OCI-M2 (cell line): ENCODE measurements at regions not wholly inside any gene's neighbourhood (a gene's known extent, or its start where the extent isn't known, plus 50 kb on each side); places are given as distances from the start of the nearest gene placed in this dataset.

Experiments
- DNase-seq: peaks from one replicate; lab custom pipeline; 2025; ENCODE audit not compliant: unreplicated experiment; lab: John Stamatoyannopoulos, UW

DNA sequence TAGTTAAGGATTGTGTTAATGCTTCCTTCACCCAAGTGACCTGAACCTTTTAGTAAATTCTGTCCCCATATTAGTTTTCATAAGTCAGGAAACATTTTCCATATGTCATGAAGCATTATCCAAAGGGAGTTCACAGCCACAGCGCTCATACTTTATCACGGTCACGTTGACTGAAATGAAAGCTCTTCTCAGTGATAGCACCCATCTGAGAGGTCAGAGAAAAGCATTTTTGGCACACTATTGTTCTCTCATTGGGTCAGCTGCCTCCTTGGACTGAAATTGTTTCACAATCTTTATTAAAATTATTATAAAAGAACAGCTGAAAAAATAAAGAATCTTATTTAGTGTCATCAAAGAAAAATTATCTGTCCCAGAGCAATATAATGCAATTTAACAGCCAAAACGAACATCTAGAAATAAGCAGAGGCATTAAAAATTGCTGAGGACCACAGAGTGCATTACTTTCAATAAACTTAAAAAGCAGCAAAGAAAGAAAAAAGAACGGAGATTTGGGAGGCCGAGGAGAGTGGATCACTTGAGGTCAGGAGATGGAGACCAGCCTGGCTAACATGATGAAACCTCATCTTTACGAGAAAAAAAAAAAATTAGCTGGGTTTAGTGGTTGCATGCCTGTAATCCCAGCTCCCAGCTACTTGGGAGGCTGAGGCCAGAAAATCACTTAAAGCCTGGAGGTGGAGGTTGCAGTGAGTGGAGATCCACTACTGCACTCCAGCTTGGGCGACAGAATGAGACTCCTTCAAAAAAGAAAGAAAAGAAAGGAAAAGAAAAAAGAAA is 680.8 kb upstream of the FAM241A start:
- DNase-seq = no peak

DNA sequence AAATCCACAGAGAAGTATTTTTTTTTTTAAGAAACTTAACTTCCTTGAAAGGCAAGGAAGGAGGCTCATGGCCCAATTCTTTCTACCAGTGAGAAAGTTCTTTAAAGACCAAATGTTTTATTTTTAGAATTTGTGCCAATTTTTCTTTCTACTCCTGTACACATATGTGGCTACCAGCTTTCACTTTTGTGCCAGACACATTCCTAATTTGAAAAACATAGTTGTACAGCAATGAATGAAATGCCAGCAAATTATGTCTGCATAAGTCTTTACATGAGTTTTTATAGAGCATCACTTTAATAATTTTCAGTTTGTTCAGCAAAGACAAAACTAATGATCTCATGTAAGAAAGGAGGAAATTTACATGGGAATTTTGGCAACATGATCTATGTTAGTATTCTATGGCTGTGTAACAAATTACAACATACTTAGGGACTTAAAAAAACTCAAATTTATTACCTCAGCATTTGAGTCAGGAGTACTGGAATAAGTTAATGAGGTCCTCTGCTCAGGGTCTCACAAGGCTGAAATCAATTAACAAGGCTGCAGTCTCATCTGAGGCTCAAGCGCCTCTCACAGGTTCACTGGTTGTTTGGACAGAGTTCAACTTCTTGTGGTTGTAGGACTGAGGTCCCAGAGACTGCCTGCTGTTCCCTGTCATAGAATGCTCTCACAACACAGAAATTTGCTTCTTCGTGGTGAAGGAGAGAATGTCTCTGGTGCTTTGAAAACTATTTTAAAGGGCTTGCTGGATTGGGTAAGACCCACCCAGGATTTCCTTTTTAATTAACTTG is 678.2 kb upstream of the FAM241A start:
- no peak for DNase-seq

DNA sequence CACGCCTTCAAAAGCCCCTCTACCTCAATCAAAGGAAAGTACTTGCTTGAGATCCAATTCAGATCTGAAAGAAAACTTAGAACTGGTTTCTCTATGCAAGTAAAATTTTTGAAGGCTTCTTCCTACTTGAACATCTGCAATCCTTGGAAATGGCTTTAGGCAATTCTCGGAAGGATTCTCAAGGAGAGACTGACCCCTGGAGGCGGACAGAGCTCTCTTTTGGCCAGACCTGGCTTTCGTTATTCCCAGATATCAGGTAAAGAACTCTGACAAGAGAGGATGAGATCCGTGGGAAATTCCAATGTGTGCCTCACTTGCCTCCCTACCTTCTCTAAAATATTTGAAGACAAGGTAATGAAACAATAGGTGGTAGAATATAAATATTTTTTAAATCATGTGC is 670.3 kb upstream of the FAM241A start:
- no peak for DNase-seq

DNA sequence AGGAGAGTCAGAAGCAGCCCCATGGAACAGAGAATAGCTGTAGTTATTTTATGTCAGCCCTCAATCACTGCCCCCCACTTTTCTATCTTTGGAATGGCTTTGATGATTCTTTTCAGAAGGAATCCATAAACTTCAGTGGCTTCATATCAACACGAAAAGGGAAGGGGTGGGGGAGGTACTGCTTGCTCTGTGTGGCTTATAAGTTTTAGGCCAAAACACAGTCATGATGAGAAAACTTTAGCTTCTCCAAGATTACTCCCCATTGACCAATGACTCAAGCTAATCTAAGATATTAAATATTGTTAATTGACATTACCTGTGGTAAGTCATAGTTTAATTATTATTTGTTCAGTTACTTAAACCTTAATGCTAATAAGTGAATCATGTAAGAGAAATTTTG is 669.6 kb upstream of the FAM241A start:
- no peak for DNase-seq

- no peak for DNase-seq
Measured at GRCh38 chr4:111480510-111480909, 664.7 kb upstream of the FAM241A start.

DNA sequence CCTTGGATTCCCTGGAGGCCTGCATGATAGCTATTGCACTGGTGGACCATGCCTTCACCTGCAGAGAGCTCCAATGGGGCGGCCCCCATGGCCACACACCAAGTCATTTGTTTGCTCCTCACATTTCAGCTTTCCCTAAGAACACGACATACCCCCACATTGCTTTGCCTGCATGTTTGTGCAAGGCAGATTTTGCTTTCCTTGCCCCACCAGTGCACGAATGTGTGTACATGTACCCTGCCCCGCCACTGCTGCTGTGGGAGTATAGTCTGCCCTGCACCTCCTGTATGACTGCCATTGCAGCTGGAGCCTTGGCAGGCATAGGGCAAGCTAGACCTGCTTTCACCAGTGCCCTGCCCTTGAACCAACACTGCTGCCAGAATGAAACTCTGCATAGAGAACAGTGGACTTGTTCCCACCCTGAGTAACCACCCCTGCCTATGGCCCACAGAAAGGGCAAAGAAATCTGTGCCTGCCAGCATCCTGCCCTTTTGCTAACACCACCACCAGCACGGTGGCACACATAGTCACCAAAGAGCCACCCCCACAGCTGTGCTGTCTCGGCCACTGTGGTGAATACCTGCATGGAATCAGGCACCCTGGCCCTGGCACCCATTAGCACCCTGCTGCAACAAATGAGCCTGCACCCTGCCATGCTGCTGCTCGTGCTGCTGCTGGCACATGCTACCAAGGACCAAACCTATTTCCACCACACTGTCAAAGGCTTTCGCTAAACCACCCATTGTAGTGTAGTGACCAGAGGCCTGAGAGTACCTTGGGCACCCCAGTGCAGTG is 661.7 kb upstream of the FAM241A start:
- no peak for DNase-seq

- DNase-seq = no peak
Measured at GRCh38 chr4:111492496-111492895, 652.8 kb upstream of the FAM241A start.

DNA sequence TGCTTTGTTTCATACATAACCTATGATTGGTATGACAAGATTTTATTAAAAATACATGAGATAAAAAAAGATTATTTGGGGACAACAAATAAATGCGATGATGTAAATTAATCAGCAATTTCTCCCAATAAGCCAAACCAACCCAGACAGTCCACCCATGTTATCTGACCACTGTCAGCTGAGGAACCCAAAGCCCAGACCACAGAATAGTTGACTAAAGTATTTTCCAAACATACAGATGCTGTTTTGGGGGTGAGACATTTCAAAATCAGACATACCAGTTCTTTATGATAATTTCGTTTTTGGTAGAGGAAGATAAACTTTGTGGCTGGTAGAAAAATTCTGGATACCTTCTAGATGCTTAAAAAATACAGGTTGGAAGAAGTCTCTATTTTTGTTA is 650.8 kb upstream of the FAM241A start:
- DNase-seq = no peak

DNA sequence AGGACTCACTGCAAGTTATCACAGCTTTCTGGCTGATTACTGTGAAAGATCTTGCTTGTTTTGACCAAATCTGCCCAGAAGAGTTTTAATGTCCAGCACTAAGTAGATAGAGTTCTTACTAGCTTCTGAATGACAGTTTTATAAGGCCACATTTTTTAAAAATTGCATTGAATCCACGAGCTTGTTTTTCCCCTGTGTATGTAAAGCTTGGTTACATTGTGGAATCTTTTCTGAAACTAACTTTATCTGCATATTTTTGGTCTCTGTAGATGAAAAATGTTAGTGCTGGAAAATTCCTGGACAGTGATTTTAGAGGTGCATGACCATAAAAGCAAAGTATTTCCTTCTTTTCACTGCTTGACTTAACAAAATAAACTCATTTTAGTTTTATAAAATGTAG is 650.3 kb upstream of the FAM241A start:
- no peak for DNase-seq

- no peak for DNase-seq
Measured at GRCh38 chr4:111499291-111499690, 646.0 kb upstream of the FAM241A start.

GRCh38 chr4:111499706-111500105 is 645.5 kb upstream of the FAM241A start:
- DNase-seq = no peak

DNA sequence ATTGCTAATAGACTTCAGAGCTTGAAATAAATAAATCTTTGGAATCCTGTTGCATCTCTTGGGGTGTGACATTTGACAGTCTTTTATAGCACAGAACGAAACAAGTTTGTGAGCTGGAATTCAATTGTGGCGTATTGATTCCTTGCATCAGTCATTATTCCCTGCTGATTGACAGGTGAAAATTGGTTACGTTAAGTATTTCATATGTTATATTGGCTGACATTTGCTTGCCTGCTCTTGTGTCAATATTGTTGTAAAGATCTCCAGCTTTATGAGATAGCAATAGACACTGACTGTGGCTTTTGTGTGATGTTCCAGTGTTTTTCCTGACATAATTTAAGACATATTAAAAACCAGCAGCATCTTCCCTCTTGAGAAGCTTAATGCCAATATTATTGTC is 644.4 kb upstream of the FAM241A start:
- no peak for DNase-seq

GRCh38 chr4:111501946-111502345 is 643.3 kb upstream of the FAM241A start:
- no peak for DNase-seq

- no peak for DNase-seq
Measured at GRCh38 chr4:111502626-111503025, 642.6 kb upstream of the FAM241A start.

DNA sequence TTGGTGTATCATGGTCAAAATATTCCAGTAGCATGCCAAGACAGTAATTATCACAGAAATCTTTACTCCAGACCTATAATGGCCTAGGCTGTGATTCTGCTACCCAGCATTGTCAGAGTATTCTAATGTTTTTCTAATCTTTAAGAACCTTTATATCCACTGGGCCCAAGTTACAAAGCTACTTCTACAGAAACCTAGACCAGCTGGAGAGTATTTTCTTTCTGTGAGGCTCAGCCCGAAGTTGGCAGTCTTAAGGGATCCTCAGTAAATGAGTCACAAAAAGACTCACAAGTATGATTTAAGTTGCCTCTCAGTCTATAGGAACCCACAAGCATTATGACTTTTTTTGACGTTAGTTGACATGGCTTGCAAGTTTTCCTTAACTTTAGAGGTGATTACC is 638.5 kb upstream of the FAM241A start:
- DNase-seq = no peak

DNA sequence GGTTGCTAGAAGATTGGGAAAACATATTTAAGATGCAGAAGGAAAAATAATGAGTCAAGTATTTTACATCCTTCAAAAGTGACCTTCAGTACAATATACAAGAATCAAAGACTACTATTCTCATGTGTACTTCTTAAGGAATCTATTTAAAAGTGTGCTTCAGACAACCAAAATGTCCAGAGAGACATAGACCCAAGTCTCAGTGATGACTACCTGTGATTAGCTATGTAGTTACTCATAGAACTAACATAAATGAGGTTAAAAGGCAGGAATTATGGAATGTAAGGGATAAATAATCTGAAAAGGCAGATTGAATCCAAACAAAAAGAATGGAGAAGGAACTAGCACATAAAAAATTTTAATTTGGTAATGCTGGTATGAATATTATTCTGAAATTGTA is 634.7 kb upstream of the FAM241A start:
- no peak for DNase-seq

DNA sequence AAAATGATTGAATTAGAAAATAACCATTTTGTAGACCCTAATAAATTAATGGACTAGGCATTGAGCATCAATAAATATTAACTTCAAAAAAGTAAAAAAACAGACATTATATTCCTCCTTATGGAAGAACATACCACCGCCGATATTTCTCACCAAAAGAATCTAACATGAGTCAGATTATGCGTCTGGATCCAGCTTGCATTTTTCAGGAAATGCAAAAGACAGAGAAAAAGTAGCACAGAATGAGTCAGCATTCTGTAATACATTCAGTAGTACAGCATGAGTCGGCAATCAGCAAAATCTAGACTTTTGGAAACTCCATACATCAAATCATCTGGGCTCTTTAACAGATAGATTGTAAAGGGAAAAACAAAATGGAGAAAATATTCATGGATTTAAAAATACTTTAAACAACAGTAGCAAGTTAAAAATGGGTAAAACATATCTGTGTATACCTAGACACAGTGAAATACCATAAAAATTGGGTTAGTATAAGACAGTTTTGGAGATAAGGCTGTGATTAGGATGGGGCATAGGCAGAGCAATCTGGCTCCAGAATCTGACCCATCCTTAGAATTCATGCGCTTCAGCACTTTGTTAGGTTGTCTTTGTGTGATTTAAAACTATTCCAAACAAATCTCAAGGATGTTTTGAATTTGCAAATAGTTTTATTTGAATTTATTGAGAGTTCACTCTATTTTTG is 633.0 kb upstream of the FAM241A start:
- DNase-seq = no peak

GRCh38 chr4:111519683-111520082 is 625.6 kb upstream of the FAM241A start:
- DNase-seq = no peak

GRCh38 chr4:111530446-111530845 is 614.8 kb upstream of the FAM241A start:
- DNase-seq = no peak

- DNase-seq = no peak
Measured at GRCh38 chr4:111535792-111536191, 609.5 kb upstream of the FAM241A start.

- DNase-seq = no peak
Measured at GRCh38 chr4:111537165-111537564, 608.1 kb upstream of the FAM241A start.
